ENCODE measurements at regions not wholly inside any gene's neighbourhood (a gene's known extent, or its start where the extent isn't known, plus 50 kb on each side); places are given as distances from the start of the nearest gene placed in this dataset.
"Not testable (repeated sequence)": the region's sequence is repeated elsewhere in the genome, so short reads cannot be mapped to it uniquely, and the experiment has no call there.

DNA sequence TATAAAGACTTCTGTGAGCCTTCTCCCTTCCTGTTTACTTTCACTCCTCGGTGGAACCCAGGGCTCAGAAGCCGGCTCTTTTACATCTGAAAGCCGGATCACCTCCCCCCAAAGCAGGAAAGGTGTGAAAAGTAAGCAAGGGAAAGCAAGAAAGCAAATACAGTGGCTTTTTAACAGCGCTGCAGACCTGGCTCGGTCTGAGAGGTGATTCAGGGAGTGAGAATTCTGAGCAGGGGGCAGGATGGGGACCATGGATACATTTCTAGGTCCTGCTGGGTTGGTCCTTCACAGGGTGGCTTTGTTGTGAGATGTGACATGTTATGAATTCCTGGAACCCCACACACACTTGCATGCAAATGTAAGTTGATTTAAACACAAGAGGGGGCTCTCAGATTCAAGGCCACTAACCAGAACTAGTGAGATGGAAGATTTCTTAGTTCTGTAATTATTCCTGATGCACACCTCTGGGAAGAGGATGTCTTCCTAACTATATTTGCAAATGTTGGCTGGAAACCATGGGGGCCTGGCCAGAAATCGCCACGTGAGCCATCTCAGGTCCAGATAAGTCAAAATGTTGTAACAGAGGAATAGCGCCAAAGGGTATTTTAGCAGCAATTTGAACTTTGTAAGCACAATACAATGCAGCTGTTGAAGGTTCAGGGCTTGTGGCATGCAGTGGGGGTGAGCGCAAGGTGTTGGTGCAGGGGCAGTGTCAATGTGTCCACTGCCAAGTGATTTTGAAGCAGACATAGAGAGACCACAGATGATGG lies 670.1 kb upstream of the LCORL start:
- H3K36me3 Mint-ChIP-seq (ENCODE audit: low read depth): no peaks in the 10 kb centered on the region
- no peaks in the 10 kb centered on the region for H3K27me3 Mint-ChIP-seq (ENCODE audit: low read depth)
- H3K27ac Mint-ChIP-seq (ENCODE audit: unreplicated experiment): no peak overlapping the region
- TF ChIP-seq, protein P1, sequence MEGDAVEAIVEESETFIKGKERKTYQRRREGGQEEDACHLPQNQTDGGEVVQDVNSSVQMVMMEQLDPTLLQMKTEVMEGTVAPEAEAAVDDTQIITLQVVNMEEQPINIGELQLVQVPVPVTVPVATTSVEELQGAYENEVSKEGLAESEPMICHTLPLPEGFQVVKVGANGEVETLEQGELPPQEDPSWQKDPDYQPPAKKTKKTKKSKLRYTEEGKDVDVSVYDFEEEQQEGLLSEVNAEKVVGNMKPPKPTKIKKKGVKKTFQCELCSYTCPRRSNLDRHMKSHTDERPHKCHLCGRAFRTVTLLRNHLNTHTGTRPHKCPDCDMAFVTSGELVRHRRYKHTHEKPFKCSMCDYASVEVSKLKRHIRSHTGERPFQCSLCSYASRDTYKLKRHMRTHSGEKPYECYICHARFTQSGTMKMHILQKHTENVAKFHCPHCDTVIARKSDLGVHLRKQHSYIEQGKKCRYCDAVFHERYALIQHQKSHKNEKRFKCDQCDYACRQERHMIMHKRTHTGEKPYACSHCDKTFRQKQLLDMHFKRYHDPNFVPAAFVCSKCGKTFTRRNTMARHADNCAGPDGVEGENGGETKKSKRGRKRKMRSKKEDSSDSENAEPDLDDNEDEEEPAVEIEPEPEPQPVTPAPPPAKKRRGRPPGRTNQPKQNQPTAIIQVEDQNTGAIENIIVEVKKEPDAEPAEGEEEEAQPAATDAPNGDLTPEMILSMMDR (conservative IDR thresholded peaks at IDR 0.05): no peak
- no peaks in the 10 kb centered on the region for H3K9me3 Mint-ChIP-seq
- no peak for DNase-seq (ENCODE audit: low read depth, low spot score)
- peaks cover 24% of the 10 kb centered on the region for H3K4me1 Mint-ChIP-seq
- H3K4me3 Mint-ChIP-seq: no peak overlapping the region

DNA sequence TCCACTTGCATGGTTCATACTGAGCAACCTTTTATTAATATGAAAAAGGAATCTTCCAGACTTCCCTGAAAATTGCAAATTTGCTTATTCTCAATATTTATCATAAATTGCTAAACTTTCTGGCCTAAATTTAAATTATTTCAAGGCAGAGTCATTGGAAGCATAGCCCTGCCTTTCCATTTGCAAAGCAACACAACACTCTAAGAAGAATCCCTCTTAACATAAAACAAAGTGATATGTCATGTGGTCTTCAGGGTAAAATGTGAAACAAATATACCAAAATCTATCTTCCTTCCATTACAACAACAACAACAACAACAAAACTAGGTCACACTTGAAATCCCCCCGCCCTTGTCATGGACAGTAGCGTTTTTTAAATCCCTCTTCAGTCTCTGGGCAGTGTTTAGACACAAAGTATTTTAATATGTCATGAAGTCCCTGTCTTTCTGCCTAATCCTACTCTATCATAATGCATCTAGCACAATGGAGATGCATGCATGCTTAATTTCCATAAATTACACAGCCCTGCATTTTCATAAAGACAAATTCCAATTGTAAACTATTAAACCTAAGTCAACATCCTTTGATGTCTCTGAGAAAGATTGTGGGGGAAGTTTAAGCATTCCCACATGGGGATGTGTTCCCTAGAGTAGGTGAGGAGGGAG lies 668.9 kb upstream of the LCORL start:
- Mint-ChIP-seq H3K9me3 (no peaks in the 10 kb centered on the region), H3K4me1 (peaks cover 24% of the 10 kb centered on the region), H3K27ac (ENCODE audit: unreplicated experiment) (peak overlapping the region; percentile 38), H3K4me3 (no peak overlapping the region), H3K27me3 (ENCODE audit: low read depth) (no peaks in the 10 kb centered on the region), H3K36me3 (ENCODE audit: low read depth) (no peaks in the 10 kb centered on the region)
- TF ChIP-seq, protein P1 (conservative IDR thresholded peaks at IDR 0.05): no peak
- no peak for DNase-seq (ENCODE audit: low read depth, low spot score)

DNA sequence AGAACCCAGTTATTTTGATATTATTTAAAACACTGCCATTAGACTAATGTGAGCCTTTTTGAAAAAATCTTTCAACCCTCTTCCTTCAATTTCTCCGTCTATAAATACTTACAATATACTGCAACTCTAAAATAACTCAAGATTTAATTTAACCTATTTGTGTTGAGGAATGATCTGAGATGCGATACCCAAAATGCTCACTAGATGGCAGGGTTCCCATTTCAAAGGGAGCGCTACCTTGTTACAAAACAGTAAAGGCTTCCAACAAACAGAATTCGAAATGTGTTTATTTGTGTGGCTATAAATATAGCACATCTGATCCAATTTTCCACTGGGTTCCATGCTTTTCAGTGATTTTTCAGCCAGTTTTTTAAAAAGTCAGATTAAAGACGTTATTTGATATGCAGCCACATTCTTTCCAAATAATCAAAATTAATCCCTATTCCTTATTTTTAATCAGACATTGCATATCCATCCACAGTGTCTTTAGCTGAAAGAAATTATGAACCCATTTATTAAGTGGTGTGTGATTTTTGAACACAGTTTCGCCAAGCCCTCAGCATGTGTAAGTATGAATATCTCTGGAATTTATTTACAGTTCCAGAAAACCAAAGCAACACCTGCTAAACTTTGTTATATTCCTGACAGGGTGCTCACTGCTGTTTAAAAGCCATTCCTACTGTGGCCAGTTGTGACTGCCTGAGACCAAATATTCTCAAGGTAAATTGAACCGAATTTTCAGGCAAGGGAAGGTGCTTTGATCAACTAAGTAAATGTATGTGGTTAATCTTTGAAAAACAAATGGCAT lies 668.0 kb upstream of the LCORL start:
- H3K4me3 Mint-ChIP-seq: no peak overlapping the region
- DNase-seq (ENCODE audit: low read depth, low spot score): peak; percentile 71
- H3K27me3 Mint-ChIP-seq (ENCODE audit: low read depth): no peaks in the 10 kb centered on the region
- H3K4me1 Mint-ChIP-seq: peaks cover 24% of the 10 kb centered on the region
- TF ChIP-seq, protein P1 (conservative IDR thresholded peaks at IDR 0.05): peak; percentile 92
- H3K9me3 Mint-ChIP-seq: no peaks in the 10 kb centered on the region
- no peaks in the 10 kb centered on the region for H3K36me3 Mint-ChIP-seq (ENCODE audit: low read depth)
- H3K27ac Mint-ChIP-seq (ENCODE audit: unreplicated experiment): no peak overlapping the region

DNA sequence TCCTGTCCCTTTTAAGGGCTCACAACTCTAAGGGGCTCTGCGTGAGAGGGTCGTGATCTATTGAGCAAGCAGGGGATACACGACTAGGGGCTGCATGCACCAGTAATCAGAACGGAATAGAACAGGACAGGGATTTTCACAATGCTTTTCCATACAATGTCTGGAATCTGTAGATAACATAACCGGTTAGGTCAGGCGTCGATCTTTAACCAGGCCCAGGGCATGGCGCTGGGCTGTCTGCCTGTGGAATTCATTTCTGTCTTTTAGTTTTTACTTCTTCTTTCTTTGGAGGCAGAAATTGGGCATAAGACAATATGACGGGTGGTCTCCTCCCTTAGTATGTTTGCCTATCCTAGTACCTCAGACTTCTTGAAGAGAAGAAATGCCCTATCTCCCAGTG lies 666.8 kb upstream of the LCORL start:
- H3K27ac Mint-ChIP-seq (ENCODE audit: unreplicated experiment); DNase-seq (ENCODE audit: low read depth, low spot score); H3K9me3 Mint-ChIP-seq; H3K4me3 Mint-ChIP-seq; H3K36me3 Mint-ChIP-seq (ENCODE audit: low read depth); H3K27me3 Mint-ChIP-seq (ENCODE audit: low read depth): not testable (repeated sequence)
- peaks cover 24% of the 10 kb centered on the region for H3K4me1 Mint-ChIP-seq

DNA sequence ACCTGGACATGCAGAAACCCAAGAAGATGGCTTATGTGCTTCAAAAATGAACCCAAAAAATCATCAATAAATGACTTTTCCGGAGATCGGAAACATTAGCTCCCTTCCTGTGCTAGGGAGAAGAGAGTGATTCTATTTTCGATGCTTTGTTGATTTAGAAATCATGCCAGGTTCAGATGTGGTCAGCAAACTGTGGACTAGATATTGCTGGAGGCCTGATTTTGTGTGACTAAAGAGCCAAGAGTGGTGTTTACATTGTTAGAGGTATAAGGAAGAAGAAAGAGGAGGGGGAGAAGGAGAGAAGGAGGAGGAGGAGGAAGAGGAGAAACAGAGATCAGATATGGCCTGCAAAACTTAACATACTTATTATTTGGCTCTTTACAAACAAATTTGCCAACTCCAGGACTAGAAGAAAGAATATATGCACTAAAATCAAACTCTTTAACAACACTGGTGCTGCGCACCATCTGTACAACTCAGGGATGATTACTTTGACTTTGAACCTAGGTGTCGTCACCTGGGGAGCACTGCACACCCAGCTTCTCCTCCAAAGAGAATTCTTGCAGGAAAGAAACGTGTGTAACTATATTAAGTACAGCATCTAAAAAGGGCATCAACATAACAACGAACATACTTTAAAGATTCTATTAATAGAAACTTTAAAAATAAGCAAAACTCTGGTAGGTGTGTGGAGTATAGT lies 664.9 kb upstream of the LCORL start:
- DNase-seq (ENCODE audit: low read depth, low spot score): no peak
- H3K27ac Mint-ChIP-seq (ENCODE audit: unreplicated experiment): no peak overlapping the region
- no peaks in the 10 kb centered on the region for H3K27me3 Mint-ChIP-seq (ENCODE audit: low read depth)
- peaks cover 18% of the 10 kb centered on the region for H3K4me1 Mint-ChIP-seq
- TF ChIP-seq, protein P1 (conservative IDR thresholded peaks at IDR 0.05): no peak
- H3K4me3 Mint-ChIP-seq: no peak overlapping the region
- H3K9me3 Mint-ChIP-seq: no peaks in the 10 kb centered on the region
- no peaks in the 10 kb centered on the region for H3K36me3 Mint-ChIP-seq (ENCODE audit: low read depth)
